ENCODE measurements at regions not wholly inside any gene's neighbourhood (a gene's known extent, or its start where the extent isn't known, plus 50 kb on each side); places are given as distances from the start of the nearest gene placed in this dataset.

GRCh38 chr20:57940376-57940775 lies 230.6 kb upstream of the PMEPA1 start:
- H4K20me1 ChIP-seq (ENCODE audit: insufficient read depth, low read length), result no peaks in the 10 kb centered on the region
- no peak overlapping the region for H2AFZ ChIP-seq (ENCODE audit: low read length)
- intact Hi-C loops (cut with micrococcal nuclease; ENCODE audit: unreplicated experiment), result no loop called here

GRCh38 chr20:57939499-57939898 lies 229.7 kb upstream of the PMEPA1 start:
- TF ChIP-seq CTCF (conservative IDR thresholded peaks at IDR 0.05; ENCODE audit: low read length) (no peak), EZH2phosphoT487 (IDR thresholded peaks at IDR 0.05; ENCODE audit: borderline replicate concordance, low read depth, low read length) (no peak)
- ChIA-PET POLR2A (no interaction called here), CTCF (ENCODE audit: unreplicated experiment) (no interaction called here)
- no TSS peak for BruUV-seq (replicated peaks)
- no peaks in the 10 kb centered on the region for H3K4me1 ChIP-seq (ENCODE audit: insufficient read depth, low read length, poor library complexity, severe bottlenecking)
- no peak overlapping the region for H3K4me2 ChIP-seq (ENCODE audit: low read length)
- no peaks in the 10 kb centered on the region for H4K20me1 ChIP-seq (ENCODE audit: insufficient read depth, low read length)
- no peak for DNase-seq (ENCODE audit: low spot score)
- intact Hi-C loops (cut with micrococcal nuclease; ENCODE audit: unreplicated experiment), result no loop called here
- H3K79me2 ChIP-seq (ENCODE audit: insufficient read depth, low read depth, low read length), result no peaks in the 10 kb centered on the region
- H3K9me2 ChIP-seq (ENCODE audit: insufficient read depth, low read length), result no peaks in the 10 kb centered on the region
- H2AFZ ChIP-seq (ENCODE audit: low read length), result no peak overlapping the region
- no peak overlapping the region for H3K27ac ChIP-seq (ENCODE audit: low read depth, low read length, poor library complexity, severe bottlenecking)
- H3K9me3 ChIP-seq (ENCODE audit: low read length), result no peaks in the 10 kb centered on the region
- H3K4me3 ChIP-seq (ENCODE audit: low read depth, low read length, poor library complexity, severe bottlenecking), result no peak overlapping the region
- H3K36me3 ChIP-seq (ENCODE audit: insufficient read depth, low read length), result no peaks in the 10 kb centered on the region

More at GRCh38 chr20:57940376-57940775, 230.6 kb upstream of the PMEPA1 start:
- Histone ChIP-seq H3K4me1 (ENCODE audit: insufficient read depth, low read length, poor library complexity, severe bottlenecking) (no peaks in the 10 kb centered on the region), H3K9me3 (ENCODE audit: low read length) (no peaks in the 10 kb centered on the region), H3K27ac (ENCODE audit: low read depth, low read length, poor library complexity, severe bottlenecking) (no peak overlapping the region), H3K9me2 (ENCODE audit: insufficient read depth, low read length) (no peaks in the 10 kb centered on the region), H3K4me3 (ENCODE audit: low read depth, low read length, poor library complexity, severe bottlenecking) (no peak overlapping the region), H3K36me3 (ENCODE audit: insufficient read depth, low read length) (no peaks in the 10 kb centered on the region), H3K79me2 (ENCODE audit: insufficient read depth, low read depth, low read length) (no peaks in the 10 kb centered on the region), H3K4me2 (ENCODE audit: low read length) (no peak overlapping the region)
- ChIA-PET POLR2A (no interaction called here), CTCF (ENCODE audit: unreplicated experiment) (no interaction called here)
- no peak for DNase-seq (ENCODE audit: low spot score)
- TF ChIP-seq CTCF (conservative IDR thresholded peaks at IDR 0.05; ENCODE audit: low read length), result no peak
- TF ChIP-seq EZH2phosphoT487 (IDR thresholded peaks at IDR 0.05; ENCODE audit: borderline replicate concordance, low read depth, low read length), result no peak
- no TSS peak for BruUV-seq (replicated peaks)

GRCh38 chr20:57938158-57939108 lies 228.6 kb upstream of the PMEPA1 start:
- Histone ChIP-seq H3K27ac (ENCODE audit: low read depth, low read length, poor library complexity, severe bottlenecking) (no peak overlapping the region), H2AFZ (ENCODE audit: low read length) (no peak overlapping the region), H4K20me1 (ENCODE audit: insufficient read depth, low read length) (no peaks in the 10 kb centered on the region), H3K9me3 (ENCODE audit: low read length) (no peaks in the 10 kb centered on the region), H3K79me2 (ENCODE audit: insufficient read depth, low read depth, low read length) (no peaks in the 10 kb centered on the region), H3K9me2 (ENCODE audit: insufficient read depth, low read length) (no peaks in the 10 kb centered on the region), H3K36me3 (ENCODE audit: insufficient read depth, low read length) (no peaks in the 10 kb centered on the region), H3K4me3 (ENCODE audit: low read depth, low read length, poor library complexity, severe bottlenecking) (no peak overlapping the region), H3K4me2 (ENCODE audit: low read length) (no peak overlapping the region), H3K4me1 (ENCODE audit: insufficient read depth, low read length, poor library complexity, severe bottlenecking) (no peaks in the 10 kb centered on the region)
- BruUV-seq (replicated peaks), result no TSS peak
- TF ChIP-seq EZH2phosphoT487 (IDR thresholded peaks at IDR 0.05; ENCODE audit: borderline replicate concordance, low read depth, low read length) (no peak), CTCF (conservative IDR thresholded peaks at IDR 0.05; ENCODE audit: low read length) (no peak)
- DNase-seq (ENCODE audit: low spot score), result no peak
- POLR2A ChIA-PET, result no interaction called here
- CTCF ChIA-PET (ENCODE audit: unreplicated experiment), result no interaction called here
- intact Hi-C loops (cut with micrococcal nuclease; ENCODE audit: unreplicated experiment), result no loop called here

All from OCI-LY7 (cell line).